Parathyroid adenoma (tissue), 2 donors: ENCODE measurements at regions not wholly inside any gene's neighbourhood (a gene's known extent, or its start where the extent isn't known, plus 50 kb on each side); places are given as distances from the start of the nearest gene placed in this dataset.

Experiments
- H2AFZ ChIP-seq: fragments of 300-600 bp; sonication (generic); one replicate; pipeline ENCODE4 v1.7.0; 2017; ENCODE audit warnings: antibody characterized with exemption, mild to moderate bottlenecking
- H3K27ac ChIP-seq: fragments of 300-600 bp; sonication (generic); one replicate; pipeline ENCODE4 v1.7.0; 2017
- H3K27me3 ChIP-seq: fragments of 300-600 bp; sonication (generic); one replicate; pipeline ENCODE4 v1.7.0; 2017; ENCODE audit warnings: low read length; ENCODE audit not compliant: control insufficient read depth, insufficient read depth
- H3K36me3 ChIP-seq: fragments of 300-600 bp; sonication (generic); one replicate; pipeline ENCODE4 v1.7.0; 2017; ENCODE audit warnings: low read length; ENCODE audit not compliant: control insufficient read depth, insufficient read depth
- H3K4me1 ChIP-seq: fragments of 300-600 bp; sonication (generic); one replicate; pipeline ENCODE4 v1.7.0; 2017; ENCODE audit warnings: control low read depth
- H3K4me2 ChIP-seq: fragments of 300-600 bp; sonication (generic); one replicate; pipeline ENCODE4 v1.7.0; 2017; ENCODE audit warnings: low read length
- H3K4me3 ChIP-seq: fragments of 300-600 bp; sonication (generic); one replicate; pipeline ENCODE4 v1.7.0; 2017; ENCODE audit warnings: low read depth, low read length
- H3K79me2 ChIP-seq: fragments of 300-600 bp; sonication (generic); one replicate; pipeline ENCODE4 v1.7.0; 2017; ENCODE audit warnings: control low read depth
- H3K9ac ChIP-seq: fragments of 300-600 bp; sonication (generic); one replicate; pipeline ENCODE4 v1.7.0; 2017; ENCODE audit warnings: mild to moderate bottlenecking
- H3K9me3 ChIP-seq: fragments of 300-600 bp; sonication (generic); one replicate; pipeline ENCODE4 v1.7.0; 2017; ENCODE audit warnings: low read length; ENCODE audit not compliant: control insufficient read depth
- TF ChIP-seq, protein P1 (sequence below): fragments of 300-600 bp; sonication (generic); IDR thresholded peaks from one replicate; pipeline ENCODE4 v1.7.0; 2017; ENCODE audit warnings: antibody characterized with exemption, mild to moderate bottlenecking
- donor health status: primary hyperparathyroidism.

DNA sequence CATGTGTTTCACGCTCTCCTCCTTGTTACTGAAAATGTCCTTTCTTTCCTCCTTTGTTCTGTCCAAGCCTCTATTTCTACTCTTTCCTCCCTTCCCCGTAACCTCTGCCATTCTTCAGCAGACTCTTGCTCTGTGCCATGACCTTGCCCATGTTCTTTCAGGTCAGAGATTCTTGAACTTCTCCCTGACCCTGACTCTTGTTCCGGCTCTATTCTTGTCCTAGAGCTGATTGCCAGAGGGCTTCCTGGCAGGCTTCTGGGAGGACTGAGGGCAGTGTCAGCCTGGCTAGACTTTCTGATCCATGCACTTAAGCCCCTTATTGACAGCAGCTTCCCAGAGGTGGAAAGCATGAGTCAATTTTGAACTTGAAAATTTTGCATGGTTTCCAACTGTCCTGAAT lies 174.2 kb downstream of the TMEM161B start:
- Histone ChIP-seq H3K9ac (no peak overlapping the region), H3K36me3 (no peaks in the 10 kb centered on the region), H3K27me3 (no peaks in the 10 kb centered on the region), H3K4me3 (no peak overlapping the region), H3K4me1 (no peaks in the 10 kb centered on the region), H3K9me3 (no peaks in the 10 kb centered on the region), H3K27ac (no peak overlapping the region), H3K4me2 (no peak overlapping the region), H3K79me2 (no peaks in the 10 kb centered on the region), H2AFZ (no peak overlapping the region)
- TF ChIP-seq, protein P1, sequence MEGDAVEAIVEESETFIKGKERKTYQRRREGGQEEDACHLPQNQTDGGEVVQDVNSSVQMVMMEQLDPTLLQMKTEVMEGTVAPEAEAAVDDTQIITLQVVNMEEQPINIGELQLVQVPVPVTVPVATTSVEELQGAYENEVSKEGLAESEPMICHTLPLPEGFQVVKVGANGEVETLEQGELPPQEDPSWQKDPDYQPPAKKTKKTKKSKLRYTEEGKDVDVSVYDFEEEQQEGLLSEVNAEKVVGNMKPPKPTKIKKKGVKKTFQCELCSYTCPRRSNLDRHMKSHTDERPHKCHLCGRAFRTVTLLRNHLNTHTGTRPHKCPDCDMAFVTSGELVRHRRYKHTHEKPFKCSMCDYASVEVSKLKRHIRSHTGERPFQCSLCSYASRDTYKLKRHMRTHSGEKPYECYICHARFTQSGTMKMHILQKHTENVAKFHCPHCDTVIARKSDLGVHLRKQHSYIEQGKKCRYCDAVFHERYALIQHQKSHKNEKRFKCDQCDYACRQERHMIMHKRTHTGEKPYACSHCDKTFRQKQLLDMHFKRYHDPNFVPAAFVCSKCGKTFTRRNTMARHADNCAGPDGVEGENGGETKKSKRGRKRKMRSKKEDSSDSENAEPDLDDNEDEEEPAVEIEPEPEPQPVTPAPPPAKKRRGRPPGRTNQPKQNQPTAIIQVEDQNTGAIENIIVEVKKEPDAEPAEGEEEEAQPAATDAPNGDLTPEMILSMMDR: no peak

DNA sequence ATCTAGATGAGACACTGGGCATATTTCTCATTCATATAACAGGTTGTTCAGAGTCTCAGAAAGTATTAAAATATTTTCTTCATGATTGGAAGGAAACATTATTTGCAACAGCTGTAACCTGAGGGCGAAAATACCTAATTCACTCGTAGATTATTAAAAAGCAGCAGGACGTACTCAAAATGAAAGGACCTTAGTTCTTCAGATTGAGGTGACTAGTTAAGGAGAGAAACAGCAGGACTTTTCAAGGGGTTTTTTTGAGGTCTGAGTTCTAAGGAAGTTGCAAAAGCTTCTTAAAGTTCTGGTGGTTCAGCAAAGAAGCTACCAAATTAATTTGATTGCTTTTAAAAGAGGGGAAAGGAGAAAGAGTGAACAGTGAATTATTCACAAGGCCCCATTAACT lies 174.9 kb downstream of the TMEM161B start:
- no peaks in the 10 kb centered on the region for H3K36me3 ChIP-seq
- H3K9me3 ChIP-seq: no peaks in the 10 kb centered on the region
- H3K9ac ChIP-seq: no peak overlapping the region
- no peak overlapping the region for H3K4me2 ChIP-seq
- no peaks in the 10 kb centered on the region for H3K79me2 ChIP-seq
- H3K4me1 ChIP-seq: no peaks in the 10 kb centered on the region
- no peak overlapping the region for H3K4me3 ChIP-seq
- H2AFZ ChIP-seq: no peak overlapping the region
- H3K27ac ChIP-seq: no peak overlapping the region
- no peaks in the 10 kb centered on the region for H3K27me3 ChIP-seq
- TF ChIP-seq, protein P1: no peak

DNA sequence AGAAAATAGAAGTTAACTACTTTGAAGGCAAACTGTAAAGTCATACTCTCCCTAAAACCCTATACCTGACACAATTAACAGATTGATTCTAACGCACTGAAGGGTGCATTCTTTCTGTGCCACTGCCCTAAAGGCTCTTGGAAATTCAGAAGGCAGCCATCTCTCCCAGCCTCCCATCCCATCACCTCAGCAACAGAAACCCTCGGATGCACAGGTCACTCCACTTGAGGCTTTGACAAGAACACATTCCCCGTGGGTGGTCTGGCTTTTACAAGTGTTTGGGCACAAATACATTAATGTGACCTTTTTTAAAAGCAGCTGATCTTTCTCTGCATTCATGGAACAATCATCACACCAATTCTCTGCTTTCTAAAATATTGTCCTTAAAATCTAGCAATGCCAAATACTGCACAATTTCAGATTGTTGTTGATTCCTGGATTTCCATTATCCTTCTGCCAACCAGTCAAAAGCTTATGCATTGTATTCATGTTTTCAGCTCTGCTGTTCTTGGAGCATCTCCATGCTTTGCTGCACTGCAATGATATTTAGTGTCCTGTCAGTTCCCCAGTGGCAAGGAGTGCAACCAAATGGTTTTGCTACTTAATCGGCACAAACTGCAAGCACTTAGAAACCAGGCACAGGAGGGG lies 175.6 kb downstream of the TMEM161B start:
- no peak overlapping the region for H3K4me2 ChIP-seq
- H3K4me3 ChIP-seq: no peak overlapping the region
- no peak overlapping the region for H3K9ac ChIP-seq
- no peaks in the 10 kb centered on the region for H3K4me1 ChIP-seq
- no peaks in the 10 kb centered on the region for H3K27me3 ChIP-seq
- H3K9me3 ChIP-seq: no peaks in the 10 kb centered on the region
- H3K36me3 ChIP-seq: no peaks in the 10 kb centered on the region
- no peaks in the 10 kb centered on the region for H3K79me2 ChIP-seq
- TF ChIP-seq, protein P1: no peak
- H2AFZ ChIP-seq: no peak overlapping the region
- no peak overlapping the region for H3K27ac ChIP-seq

DNA sequence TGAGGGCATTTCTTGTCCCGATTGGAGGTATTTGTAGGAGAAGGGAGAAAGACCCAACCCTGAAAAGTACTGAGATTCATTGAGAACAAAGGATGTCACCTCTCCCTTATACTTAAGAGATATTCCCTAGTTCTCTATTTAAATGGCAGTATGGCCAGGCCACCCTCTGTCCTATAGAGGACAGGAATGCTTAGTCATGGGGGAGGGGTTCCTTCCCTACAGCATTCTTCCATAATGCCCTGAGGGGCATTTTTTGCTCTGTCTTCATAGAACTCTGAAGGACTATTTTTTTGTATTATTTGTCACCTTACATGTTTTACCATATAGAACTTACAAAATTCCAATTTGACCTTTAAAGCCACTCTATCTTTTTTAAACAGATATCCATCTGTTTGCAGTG lies 176.3 kb downstream of the TMEM161B start:
- Histone ChIP-seq H3K9me3 (no peaks in the 10 kb centered on the region), H3K4me2 (no peak overlapping the region), H3K27ac (no peak overlapping the region), H3K4me1 (no peaks in the 10 kb centered on the region), H3K4me3 (no peak overlapping the region), H2AFZ (no peak overlapping the region), H3K36me3 (no peaks in the 10 kb centered on the region), H3K27me3 (no peaks in the 10 kb centered on the region), H3K9ac (no peak overlapping the region), H3K79me2 (no peaks in the 10 kb centered on the region)
- TF ChIP-seq, protein P1: no peak

DNA sequence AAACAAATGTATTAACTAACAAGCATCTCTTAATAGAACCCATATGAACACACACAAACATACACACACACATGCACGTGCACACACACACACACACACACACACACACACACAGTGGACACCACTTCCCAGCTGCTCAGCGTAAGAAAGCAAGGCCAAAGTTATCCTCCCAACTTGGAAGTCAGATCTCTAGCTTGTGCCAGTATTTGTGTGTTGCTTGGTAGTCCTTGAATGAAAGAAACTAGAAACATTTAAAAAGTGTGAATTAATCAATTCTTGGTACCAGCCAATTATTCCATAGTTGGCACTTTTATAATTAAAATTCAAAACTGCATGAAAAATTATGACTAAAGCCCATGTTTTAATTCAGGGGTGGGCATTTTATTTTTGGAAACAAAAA lies 178.1 kb downstream of the TMEM161B start:
- no peaks in the 10 kb centered on the region for H3K27me3 ChIP-seq
- H3K4me1 ChIP-seq: no peaks in the 10 kb centered on the region
- no peak overlapping the region for H3K9ac ChIP-seq
- H3K79me2 ChIP-seq: no peaks in the 10 kb centered on the region
- no peaks in the 10 kb centered on the region for H3K36me3 ChIP-seq
- no peak overlapping the region for H3K4me2 ChIP-seq
- H3K9me3 ChIP-seq: no peaks in the 10 kb centered on the region
- H3K27ac ChIP-seq: no peak overlapping the region
- H2AFZ ChIP-seq: no peak overlapping the region
- no peak overlapping the region for H3K4me3 ChIP-seq
- TF ChIP-seq, protein P1: no peak
